GM23338 (cell line): ENCODE measurements at regions not wholly inside any gene's neighbourhood (a gene's known extent, or its start where the extent isn't known, plus 50 kb on each side); places are given as distances from the start of the nearest gene placed in this dataset.

Source experiments
- CTCF ChIP-seq, 2 experiments: fragments of 200-600 bp in 1 of 2; sonication (generic) in 1 of 2; conservative IDR thresholded peaks; 2 replicates each; pipeline versions ENCODE4 v1.5.1 to v1.6.1; 2016 to 2017; ENCODE audit warnings: antibody characterized with exemption in 2 of 2, low read depth in 2 of 2, mild to moderate bottlenecking in 2 of 2, moderate library complexity in 1 of 2
- JUNB ChIP-seq: IDR thresholded peaks from one replicate; pipeline ENCODE4 v1.6.1; 2016; ENCODE audit warnings: antibody characterized with exemption; ENCODE audit not compliant: unreplicated experiment

DNA sequence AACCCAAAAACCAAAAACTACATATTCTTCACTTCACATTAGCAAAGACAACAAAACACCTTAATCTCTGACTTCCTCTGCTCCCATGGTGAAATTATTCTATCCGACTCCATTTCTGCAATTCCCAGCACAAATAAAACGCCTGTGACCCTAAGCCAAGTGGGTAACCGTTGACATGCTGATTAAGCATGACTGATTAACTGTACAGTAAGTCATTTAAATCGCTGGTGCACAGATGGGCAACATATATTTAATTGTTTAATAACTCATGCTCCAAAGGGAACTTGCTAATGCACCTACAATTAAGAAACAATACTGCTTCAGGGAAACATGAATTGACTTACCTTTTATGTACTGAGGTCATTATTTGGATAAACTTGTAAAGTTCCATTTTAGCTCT lies 436.7 kb downstream of the KIF2B start:
- no peak for TF ChIP-seq JUNB
- no peak for TF ChIP-seq CTCF (conservative IDR thresholded peaks at IDR 0.05; ENCODE audit: low read depth in 2 of 2)
